ENCODE measurements at regions not wholly inside any gene's neighbourhood (a gene's known extent, or its start where the extent isn't known, plus 50 kb on each side); places are given as distances from the start of the nearest gene placed in this dataset.

DNA sequence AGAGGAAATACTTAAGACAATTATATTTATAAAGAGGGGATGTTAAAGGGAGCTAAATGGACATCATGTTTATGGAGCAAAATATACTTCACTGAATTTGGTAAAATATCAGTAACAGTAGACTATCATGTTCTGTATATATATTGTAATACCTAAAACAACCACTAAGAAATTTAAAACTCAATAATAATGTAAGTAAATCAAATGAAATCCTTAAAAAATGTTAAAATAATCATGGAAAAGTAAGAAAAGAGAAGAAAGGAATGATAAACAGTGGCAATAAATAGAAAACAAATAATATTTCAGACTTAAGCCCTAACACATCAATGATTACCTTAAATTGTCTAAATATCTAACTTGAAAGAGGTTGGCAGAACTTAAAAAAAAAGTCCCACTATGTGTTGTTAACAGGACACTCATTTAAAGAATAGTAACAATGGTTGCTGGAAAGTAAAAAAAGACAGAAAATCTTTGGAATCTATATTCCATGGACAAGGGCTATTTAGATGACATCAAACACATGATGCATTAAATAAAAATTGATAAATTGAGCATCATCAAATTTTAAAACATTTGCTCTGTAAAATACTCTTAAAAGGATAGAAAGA, 842.2 kb upstream of the MAP3K7 start:
- TF ChIP-seq, protein P1, sequence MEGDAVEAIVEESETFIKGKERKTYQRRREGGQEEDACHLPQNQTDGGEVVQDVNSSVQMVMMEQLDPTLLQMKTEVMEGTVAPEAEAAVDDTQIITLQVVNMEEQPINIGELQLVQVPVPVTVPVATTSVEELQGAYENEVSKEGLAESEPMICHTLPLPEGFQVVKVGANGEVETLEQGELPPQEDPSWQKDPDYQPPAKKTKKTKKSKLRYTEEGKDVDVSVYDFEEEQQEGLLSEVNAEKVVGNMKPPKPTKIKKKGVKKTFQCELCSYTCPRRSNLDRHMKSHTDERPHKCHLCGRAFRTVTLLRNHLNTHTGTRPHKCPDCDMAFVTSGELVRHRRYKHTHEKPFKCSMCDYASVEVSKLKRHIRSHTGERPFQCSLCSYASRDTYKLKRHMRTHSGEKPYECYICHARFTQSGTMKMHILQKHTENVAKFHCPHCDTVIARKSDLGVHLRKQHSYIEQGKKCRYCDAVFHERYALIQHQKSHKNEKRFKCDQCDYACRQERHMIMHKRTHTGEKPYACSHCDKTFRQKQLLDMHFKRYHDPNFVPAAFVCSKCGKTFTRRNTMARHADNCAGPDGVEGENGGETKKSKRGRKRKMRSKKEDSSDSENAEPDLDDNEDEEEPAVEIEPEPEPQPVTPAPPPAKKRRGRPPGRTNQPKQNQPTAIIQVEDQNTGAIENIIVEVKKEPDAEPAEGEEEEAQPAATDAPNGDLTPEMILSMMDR (IDR thresholded peaks at IDR 0.05): peak in 2 of 4 donors; percentile 13 to 15
- TF ChIP-seq POLR2A (IDR thresholded peaks at IDR 0.05): no peak
